ENCODE measurements at regions not wholly inside any gene's neighbourhood (a gene's known extent, or its start where the extent isn't known, plus 50 kb on each side); places are given as distances from the start of the nearest gene placed in this dataset.

DNA sequence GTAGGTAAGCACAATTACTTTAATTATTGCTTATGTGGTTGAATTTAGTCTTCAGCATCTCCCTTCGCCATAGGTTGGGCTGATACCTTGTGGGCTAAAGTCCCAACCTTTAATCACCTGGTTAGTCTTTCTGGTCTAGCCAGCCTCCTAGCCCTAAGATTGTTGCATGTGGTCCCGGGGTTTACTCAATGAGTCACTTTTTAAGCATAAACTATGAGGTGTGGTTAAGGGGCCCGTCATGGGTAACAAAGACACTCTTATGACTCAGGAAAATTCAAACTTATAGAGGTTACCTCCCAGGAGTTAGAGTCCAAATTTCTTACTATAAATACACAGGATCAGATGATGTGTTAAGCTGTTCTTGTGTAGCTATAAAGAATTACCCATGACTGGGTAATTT is 841.6 kb downstream of the TRIB2 start:
- TF ChIP-seq EZH2 (IDR thresholded peaks at IDR 0.05; ENCODE audit: insufficient read depth, poor library complexity, severe bottlenecking) (no peak), EZH2phosphoT487 (IDR thresholded peaks at IDR 0.05; ENCODE audit: insufficient read depth, low read depth) (no peak)

All from GM23248 (cell line).